ENCODE measurements at regions not wholly inside any gene's neighbourhood (a gene's known extent, or its start where the extent isn't known, plus 50 kb on each side); places are given as distances from the start of the nearest gene placed in this dataset.

DNA sequence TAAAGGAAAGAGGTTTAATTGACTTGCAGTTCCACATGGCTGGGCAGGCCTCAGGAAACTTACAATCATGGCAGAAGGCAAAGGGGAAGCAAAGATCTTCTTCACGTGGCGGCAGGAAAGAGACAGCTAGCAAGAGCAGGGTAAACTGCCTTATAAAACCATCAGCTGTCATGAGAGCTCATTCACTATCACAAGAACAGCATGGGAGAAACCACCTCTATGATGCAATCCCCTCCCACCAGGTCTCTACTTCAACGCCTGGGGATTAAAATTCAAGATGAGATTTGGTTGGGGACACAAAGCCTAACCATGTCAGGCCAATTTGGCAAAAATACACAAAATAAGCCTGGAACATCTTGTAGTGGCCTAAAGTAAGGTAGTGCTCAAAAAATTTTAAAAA lies 152.6 kb downstream of the COL6A3 start:
- no peak for DNase-seq (ENCODE audit: low read depth, low spot score)
- ChIA-PET POLR2A (no interaction called here), CTCF (no interaction called here)
- no peaks in the 10 kb centered on the region for H3K9me3 ChIP-seq (replicated peaks; ENCODE audit: control insufficient read depth, insufficient read depth, low read length)
- H3K27me3 ChIP-seq (ENCODE audit: control insufficient read depth in 2 of 2, insufficient read depth in 2 of 2, low read length in 2 of 2) = no peaks in the 10 kb centered on the region
- no peak overlapping the region for H3K27ac ChIP-seq (ENCODE audit: insufficient read depth, low read depth, low read length)
- H4K20me1 ChIP-seq (replicated peaks; ENCODE audit: control insufficient read depth, extremely low read depth, insufficient read depth, low read length) = no peaks in the 10 kb centered on the region
- intact Hi-C loops (cut with micrococcal nuclease) = no loop called here
- H3K4me2 ChIP-seq (ENCODE audit: insufficient read depth, low read length) = no peak overlapping the region
- TF ChIP-seq POLR2AphosphoS5 (IDR thresholded peaks at IDR 0.05; ENCODE audit: insufficient read depth, low read depth, low read length) (no peak), MYC (IDR thresholded peaks at IDR 0.05; ENCODE audit: low read depth, low read length) (no peak), JUN (IDR thresholded peaks at IDR 0.05; ENCODE audit: borderline replicate concordance, insufficient read depth, insufficient read length, low read depth) (no peak), EZH2 (IDR thresholded peaks at IDR 0.05; ENCODE audit: borderline replicate concordance, low read depth, low read length, severe bottlenecking) (no peak), GATA2 (IDR thresholded peaks at IDR 0.05; ENCODE audit: insufficient read depth, insufficient read length, low read depth, low read length) (no peak), FOS (IDR thresholded peaks at IDR 0.05; ENCODE audit: borderline replicate concordance, insufficient read depth, low read length) (no peak), POLR2A (IDR thresholded peaks at IDR 0.05; ENCODE audit: low read depth, low read length) (no peak)
- TF ChIP-seq, protein P1, sequence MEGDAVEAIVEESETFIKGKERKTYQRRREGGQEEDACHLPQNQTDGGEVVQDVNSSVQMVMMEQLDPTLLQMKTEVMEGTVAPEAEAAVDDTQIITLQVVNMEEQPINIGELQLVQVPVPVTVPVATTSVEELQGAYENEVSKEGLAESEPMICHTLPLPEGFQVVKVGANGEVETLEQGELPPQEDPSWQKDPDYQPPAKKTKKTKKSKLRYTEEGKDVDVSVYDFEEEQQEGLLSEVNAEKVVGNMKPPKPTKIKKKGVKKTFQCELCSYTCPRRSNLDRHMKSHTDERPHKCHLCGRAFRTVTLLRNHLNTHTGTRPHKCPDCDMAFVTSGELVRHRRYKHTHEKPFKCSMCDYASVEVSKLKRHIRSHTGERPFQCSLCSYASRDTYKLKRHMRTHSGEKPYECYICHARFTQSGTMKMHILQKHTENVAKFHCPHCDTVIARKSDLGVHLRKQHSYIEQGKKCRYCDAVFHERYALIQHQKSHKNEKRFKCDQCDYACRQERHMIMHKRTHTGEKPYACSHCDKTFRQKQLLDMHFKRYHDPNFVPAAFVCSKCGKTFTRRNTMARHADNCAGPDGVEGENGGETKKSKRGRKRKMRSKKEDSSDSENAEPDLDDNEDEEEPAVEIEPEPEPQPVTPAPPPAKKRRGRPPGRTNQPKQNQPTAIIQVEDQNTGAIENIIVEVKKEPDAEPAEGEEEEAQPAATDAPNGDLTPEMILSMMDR (IDR thresholded peaks at IDR 0.05; ENCODE audit: extremely low read depth in 1 of 2, insufficient read depth in 1 of 2, low read depth in 1 of 2, low read length in 2 of 2) = no peak
- H3K4me1 ChIP-seq (ENCODE audit: control insufficient read depth, extremely low read depth, insufficient read depth, low read length) = peaks cover 17% of the 10 kb centered on the region
- no peak overlapping the region for H3K4me3 ChIP-seq (replicated peaks in 1 of 3; ENCODE audit: insufficient read depth in 1 of 3, low read depth in 1 of 3, low read length in 3 of 3)
- dilution Hi-C loops (cut with MboI; ENCODE audit: extremely low pct_ligation_motif_present, low sequenced_read_pairs) = no loop called here
- no peak overlapping the region for H3K9ac ChIP-seq (replicated peaks; ENCODE audit: extremely low read depth, insufficient read depth, low read length)
- BruUV-seq (replicated peaks) = no TSS peak
- FAIRE-seq = no peak
- H3K79me2 ChIP-seq (ENCODE audit: control insufficient read depth, insufficient read depth, low read length) = no peaks in the 10 kb centered on the region
- no peaks in the 10 kb centered on the region for H3K9me1 ChIP-seq (replicated peaks; ENCODE audit: control insufficient read depth, extremely low read depth, insufficient read depth, low read length)
- no peak overlapping the region for H2AFZ ChIP-seq (ENCODE audit: low read depth, low read length)
- H3K36me3 ChIP-seq (ENCODE audit: control insufficient read depth in 2 of 2, extremely low read depth in 1 of 2, insufficient read depth in 2 of 2, low read length in 2 of 2) = no peaks in the 10 kb centered on the region
